Lower leg skin (tissue), 3 donors: ENCODE measurements at regions not wholly inside any gene's neighbourhood (a gene's known extent, or its start where the extent isn't known, plus 50 kb on each side); places are given as distances from the start of the nearest gene placed in this dataset.

Experiments
- CTCF ChIP-seq, 3 donors: fragments of 450-650 bp; IDR thresholded peaks; one replicate each; pipeline ENCODE4 v1.5.1; 2016; ENCODE audit warnings: antibody characterized with exemption in 3 of 3, mild to moderate bottlenecking in 3 of 3, moderate library complexity in 2 of 3
- POLR2A ChIP-seq, 2 donors: fragments of 450-650 bp; IDR thresholded peaks; one replicate each; pipeline ENCODE4 v1.6.1; 2016 to 2017; ENCODE audit warnings: antibody characterized with exemption in 2 of 2, mild to moderate bottlenecking in 1 of 2, moderate library complexity in 1 of 2

GRCh38 chr5:7213525-7213924 is 182.4 kb upstream of the ADCY2 start:
- TF ChIP-seq CTCF (IDR thresholded peaks at IDR 0.05) (no peak), POLR2A (IDR thresholded peaks at IDR 0.05) (no peak)
